ENCODE measurements at regions not wholly inside any gene's neighbourhood (a gene's known extent, or its start where the extent isn't known, plus 50 kb on each side); places are given as distances from the start of the nearest gene placed in this dataset.

DNA sequence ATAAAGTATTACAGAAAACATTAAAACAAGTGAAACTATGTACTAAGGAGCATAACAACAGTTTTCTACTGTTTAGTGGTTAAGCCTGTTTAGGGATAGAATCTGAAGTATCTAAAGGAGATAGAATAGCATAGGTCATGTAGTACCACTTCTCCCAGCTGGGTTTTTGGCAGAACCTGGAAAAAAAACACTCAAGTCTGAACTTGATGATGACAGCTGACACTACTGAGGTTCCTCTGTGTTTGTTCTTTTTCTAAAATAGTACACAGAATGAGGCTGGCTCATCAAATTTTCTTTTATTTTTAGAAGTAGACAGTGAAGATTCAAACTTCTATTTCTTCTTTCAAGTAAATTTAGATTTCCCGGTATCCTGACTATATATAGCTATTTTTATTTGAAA is 203.8 kb upstream of the ACO1 start (continued):
- TF ChIP-seq, protein P1, sequence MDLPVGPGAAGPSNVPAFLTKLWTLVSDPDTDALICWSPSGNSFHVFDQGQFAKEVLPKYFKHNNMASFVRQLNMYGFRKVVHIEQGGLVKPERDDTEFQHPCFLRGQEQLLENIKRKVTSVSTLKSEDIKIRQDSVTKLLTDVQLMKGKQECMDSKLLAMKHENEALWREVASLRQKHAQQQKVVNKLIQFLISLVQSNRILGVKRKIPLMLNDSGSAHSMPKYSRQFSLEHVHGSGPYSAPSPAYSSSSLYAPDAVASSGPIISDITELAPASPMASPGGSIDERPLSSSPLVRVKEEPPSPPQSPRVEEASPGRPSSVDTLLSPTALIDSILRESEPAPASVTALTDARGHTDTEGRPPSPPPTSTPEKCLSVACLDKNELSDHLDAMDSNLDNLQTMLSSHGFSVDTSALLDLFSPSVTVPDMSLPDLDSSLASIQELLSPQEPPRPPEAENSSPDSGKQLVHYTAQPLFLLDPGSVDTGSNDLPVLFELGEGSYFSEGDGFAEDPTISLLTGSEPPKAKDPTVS (IDR thresholded peaks at IDR 0.05; ENCODE audit: low read depth, low read length) = no peak
- no peak for TF ChIP-seq MTA2 (IDR thresholded peaks at IDR 0.05; ENCODE audit: low read depth)
- TF ChIP-seq, protein P2, sequence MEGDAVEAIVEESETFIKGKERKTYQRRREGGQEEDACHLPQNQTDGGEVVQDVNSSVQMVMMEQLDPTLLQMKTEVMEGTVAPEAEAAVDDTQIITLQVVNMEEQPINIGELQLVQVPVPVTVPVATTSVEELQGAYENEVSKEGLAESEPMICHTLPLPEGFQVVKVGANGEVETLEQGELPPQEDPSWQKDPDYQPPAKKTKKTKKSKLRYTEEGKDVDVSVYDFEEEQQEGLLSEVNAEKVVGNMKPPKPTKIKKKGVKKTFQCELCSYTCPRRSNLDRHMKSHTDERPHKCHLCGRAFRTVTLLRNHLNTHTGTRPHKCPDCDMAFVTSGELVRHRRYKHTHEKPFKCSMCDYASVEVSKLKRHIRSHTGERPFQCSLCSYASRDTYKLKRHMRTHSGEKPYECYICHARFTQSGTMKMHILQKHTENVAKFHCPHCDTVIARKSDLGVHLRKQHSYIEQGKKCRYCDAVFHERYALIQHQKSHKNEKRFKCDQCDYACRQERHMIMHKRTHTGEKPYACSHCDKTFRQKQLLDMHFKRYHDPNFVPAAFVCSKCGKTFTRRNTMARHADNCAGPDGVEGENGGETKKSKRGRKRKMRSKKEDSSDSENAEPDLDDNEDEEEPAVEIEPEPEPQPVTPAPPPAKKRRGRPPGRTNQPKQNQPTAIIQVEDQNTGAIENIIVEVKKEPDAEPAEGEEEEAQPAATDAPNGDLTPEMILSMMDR (IDR thresholded peaks at IDR 0.05 in 2 of 3, conservative IDR thresholded peaks at IDR 0.05 in 1 of 3; ENCODE audit: control insufficient read depth in 2 of 3, extremely low read depth in 1 of 3, insufficient read depth in 1 of 3, low read depth in 3 of 3, low read length in 3 of 3) = no peak
- TF ChIP-seq, protein P3, sequence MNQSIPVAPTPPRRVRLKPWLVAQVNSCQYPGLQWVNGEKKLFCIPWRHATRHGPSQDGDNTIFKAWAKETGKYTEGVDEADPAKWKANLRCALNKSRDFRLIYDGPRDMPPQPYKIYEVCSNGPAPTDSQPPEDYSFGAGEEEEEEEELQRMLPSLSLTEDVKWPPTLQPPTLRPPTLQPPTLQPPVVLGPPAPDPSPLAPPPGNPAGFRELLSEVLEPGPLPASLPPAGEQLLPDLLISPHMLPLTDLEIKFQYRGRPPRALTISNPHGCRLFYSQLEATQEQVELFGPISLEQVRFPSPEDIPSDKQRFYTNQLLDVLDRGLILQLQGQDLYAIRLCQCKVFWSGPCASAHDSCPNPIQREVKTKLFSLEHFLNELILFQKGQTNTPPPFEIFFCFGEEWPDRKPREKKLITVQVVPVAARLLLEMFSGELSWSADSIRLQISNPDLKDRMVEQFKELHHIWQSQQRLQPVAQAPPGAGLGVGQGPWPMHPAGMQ (IDR thresholded peaks at IDR 0.05; ENCODE audit: borderline replicate concordance) = no peak
- TF ChIP-seq ZNF274 (IDR thresholded peaks at IDR 0.05; ENCODE audit: insufficient read depth, insufficient read length) = no peak
- no peak for TF ChIP-seq CEBPB (IDR thresholded peaks at IDR 0.05; ENCODE audit: borderline replicate concordance in 1 of 2, low read depth in 2 of 2, low read length in 2 of 2)

DNA sequence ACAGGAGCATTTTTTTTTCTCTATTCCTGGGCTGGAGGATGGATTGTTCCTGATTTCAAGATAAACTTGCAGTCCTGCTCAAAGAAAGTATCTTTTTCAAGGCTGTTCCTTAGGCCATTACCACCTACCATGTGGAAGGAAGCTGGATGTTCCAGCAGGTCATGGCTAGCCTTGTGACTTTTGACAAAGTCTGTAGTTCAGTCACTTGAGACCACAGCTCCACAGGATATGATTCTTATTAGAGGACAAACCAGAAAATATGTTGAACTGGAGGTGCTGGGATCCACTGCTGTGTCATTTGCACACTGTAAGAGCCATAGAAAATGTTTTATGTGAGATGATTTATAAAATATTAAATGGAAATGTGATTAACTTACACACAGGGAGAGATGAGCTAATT is 184.2 kb upstream of the ACO1 start:
- Histone ChIP-seq H3K27me3 (replicated peaks in 1 of 2; ENCODE audit: control insufficient read depth in 2 of 2, insufficient read depth in 2 of 2, low read length in 1 of 2) (no peaks in the 10 kb centered on the region), H3K4me2 (ENCODE audit: control insufficient read depth, insufficient read depth) (no peak overlapping the region), H3K9me3 (replicated peaks; ENCODE audit: control insufficient read depth, insufficient read depth, low read length) (no peaks in the 10 kb centered on the region), H2AFZ (ENCODE audit: control insufficient read depth, low read depth, low read length) (no peak overlapping the region), H3K9ac (ENCODE audit: control insufficient read depth, insufficient read depth, low read length) (no peak overlapping the region), H3K27ac (ENCODE audit: control insufficient read depth, insufficient read depth) (no peak overlapping the region), H3K79me2 (ENCODE audit: control insufficient read depth, insufficient read depth, low read length) (no peaks in the 10 kb centered on the region), H4K20me1 (ENCODE audit: control insufficient read depth, insufficient read depth) (no peaks in the 10 kb centered on the region), H3K4me3 (no peak overlapping the region), H3K4me1 (ENCODE audit: control insufficient read depth, insufficient read depth, low read length) (no peaks in the 10 kb centered on the region), H3K36me3 (ENCODE audit: control insufficient read depth in 2 of 2, insufficient read depth in 2 of 2, low read length in 1 of 2) (no peaks in the 10 kb centered on the region)
- ATAC-seq (no peak), FAIRE-seq (no peak), DNase-seq (ENCODE audit: low read depth, low spot score) (no peak)
- intact Hi-C loops (cut with micrococcal nuclease; ENCODE audit: unreplicated experiment) = no loop called here
- no TSS peak for BruUV-seq (replicated peaks)
- ChIA-PET POLR2A (no interaction called here), SMC1A (ENCODE audit: uncharacterized antibody, unreplicated experiment) (no interaction called here), RAD21 (ENCODE audit: unreplicated experiment) (interaction anchor here (0.6 kb wide), 1 partner anchor 63 kb away, joined by 3 read pairs; no protein-coding TSS in a partner anchor), CTCF (no interaction called here)
- in situ Hi-C loops (cut with MboI) = no loop called here
- no peak for TF ChIP-seq CBX3 (IDR thresholded peaks at IDR 0.05; ENCODE audit: borderline replicate concordance, low read depth)
- TF ChIP-seq RB1 (IDR thresholded peaks at IDR 0.05; ENCODE audit: borderline replicate concordance) = no peak
- TF ChIP-seq NFYA (IDR thresholded peaks at IDR 0.05; ENCODE audit: borderline replicate concordance, low read depth, low read length) = no peak
- TF ChIP-seq NFIC (IDR thresholded peaks at IDR 0.05; ENCODE audit: low read depth, low read length) = no peak
- TF ChIP-seq SIX5 (IDR thresholded peaks at IDR 0.05; ENCODE audit: low read depth, low read length, severe bottlenecking) = no peak
- TF ChIP-seq CHD2 (IDR thresholded peaks at IDR 0.05; ENCODE audit: borderline replicate concordance, low read depth, low read length) = no peak
- no peak for TF ChIP-seq MEF2B (IDR thresholded peaks at IDR 0.05; ENCODE audit: partially characterized antibody, poor library complexity, severe bottlenecking)
- TF ChIP-seq, protein P4, sequence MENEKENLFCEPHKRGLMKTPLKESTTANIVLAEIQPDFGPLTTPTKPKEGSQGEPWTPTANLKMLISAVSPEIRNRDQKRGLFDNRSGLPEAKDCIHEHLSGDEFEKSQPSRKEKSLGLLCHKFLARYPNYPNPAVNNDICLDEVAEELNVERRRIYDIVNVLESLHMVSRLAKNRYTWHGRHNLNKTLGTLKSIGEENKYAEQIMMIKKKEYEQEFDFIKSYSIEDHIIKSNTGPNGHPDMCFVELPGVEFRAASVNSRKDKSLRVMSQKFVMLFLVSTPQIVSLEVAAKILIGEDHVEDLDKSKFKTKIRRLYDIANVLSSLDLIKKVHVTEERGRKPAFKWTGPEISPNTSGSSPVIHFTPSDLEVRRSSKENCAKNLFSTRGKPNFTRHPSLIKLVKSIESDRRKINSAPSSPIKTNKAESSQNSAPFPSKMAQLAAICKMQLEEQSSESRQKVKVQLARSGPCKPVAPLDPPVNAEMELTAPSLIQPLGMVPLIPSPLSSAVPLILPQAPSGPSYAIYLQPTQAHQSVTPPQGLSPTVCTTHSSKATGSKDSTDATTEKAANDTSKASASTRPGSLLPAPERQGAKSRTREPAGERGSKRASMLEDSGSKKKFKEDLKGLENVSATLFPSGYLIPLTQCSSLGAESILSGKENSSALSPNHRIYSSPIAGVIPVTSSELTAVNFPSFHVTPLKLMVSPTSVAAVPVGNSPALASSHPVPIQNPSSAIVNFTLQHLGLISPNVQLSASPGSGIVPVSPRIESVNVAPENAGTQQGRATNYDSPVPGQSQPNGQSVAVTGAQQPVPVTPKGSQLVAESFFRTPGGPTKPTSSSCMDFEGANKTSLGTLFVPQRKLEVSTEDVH (IDR thresholded peaks at IDR 0.05; ENCODE audit: low read depth, partially characterized antibody) = no peak
- no peak for TF ChIP-seq BMI1 (IDR thresholded peaks at IDR 0.05; ENCODE audit: borderline replicate concordance)
- no peak for TF ChIP-seq NR2C1 (IDR thresholded peaks at IDR 0.05)
